Keratinocyte (primary cell): ENCODE measurements at regions not wholly inside any gene's neighbourhood (a gene's known extent, or its start where the extent isn't known, plus 50 kb on each side); places are given as distances from the start of the nearest gene placed in this dataset.

ENCODE experiments used
- DNase-seq: peaks from one replicate; pipeline ENCODE4 v3.0.0-alpha.2; 2011; ENCODE audit warnings: low read depth, missing footprints, low spot score
- FAIRE-seq: peaks from 2 replicates; lab custom pipeline; 2011; peaks lifted over from hg19 to GRCh38; lab: Jason Lieb, UNC
- H2AFZ ChIP-seq: 2 replicates; pipeline ENCODE4 v1.6.0; 2012; ENCODE audit warnings: low read length, control low read depth, inconsistent platforms; ENCODE audit not compliant: control insufficient read depth
- H3K27ac ChIP-seq: 2 replicates; pipeline ENCODE4 v1.5.1; 2011; ENCODE audit warnings: low read length; ENCODE audit not compliant: control insufficient read depth, insufficient read depth
- H3K27me3 ChIP-seq: 3 replicates; pipeline ENCODE4 v1.6.0; 2011; ENCODE audit warnings: low read length; ENCODE audit not compliant: control insufficient read depth, insufficient read depth; ENCODE audit errors: extremely low read depth
- H3K36me3 ChIP-seq, 2 experiments: 2 replicates in 1 of 2; 3 replicates in 1 of 2; pipeline ENCODE4 v1.5.1; 2011; ENCODE audit warnings: low read length in 2 of 2, mild to moderate bottlenecking in 1 of 2; ENCODE audit not compliant: control insufficient read depth in 2 of 2, insufficient read depth in 2 of 2; ENCODE audit errors: extremely low read depth in 1 of 2
- H3K4me1 ChIP-seq: 3 replicates; pipeline ENCODE4 v1.5.1; 2011; ENCODE audit warnings: low read length; ENCODE audit not compliant: control insufficient read depth, insufficient read depth; ENCODE audit errors: extremely low read depth
- H3K4me2 ChIP-seq: 3 replicates; pipeline ENCODE4 v1.6.0; 2011; ENCODE audit warnings: low read depth, low read length; ENCODE audit not compliant: control insufficient read depth, insufficient read depth; ENCODE audit errors: extremely low read depth
- H3K4me3 ChIP-seq, 3 experiments: fragments of 200-600 bp in 1 of 3; sonication (generic) in 1 of 3; 2 replicates in 2 of 3; 3 replicates in 1 of 3; pipeline ENCODE4 v1.5.1; 2011 to 2016; ENCODE audit warnings: low read length in 3 of 3, mild to moderate bottlenecking in 3 of 3, control low read depth in 2 of 3, inconsistent platforms in 1 of 3, low read depth in 1 of 3, mixed read lengths in 1 of 3, mixed run types in 1 of 3, moderate library complexity in 1 of 3; ENCODE audit not compliant: control insufficient read depth in 2 of 3, insufficient read depth in 2 of 3; ENCODE audit errors: extremely low read depth in 1 of 3
- H3K79me2 ChIP-seq: 2 replicates; pipeline ENCODE4 v1.6.0; 2012; ENCODE audit warnings: low read length; ENCODE audit not compliant: control insufficient read depth, insufficient read depth
- H3K9ac ChIP-seq: 3 replicates; pipeline ENCODE4 v1.6.0; 2011; ENCODE audit warnings: low read length; ENCODE audit not compliant: control insufficient read depth, insufficient read depth; ENCODE audit errors: extremely low read depth
- H3K9me1 ChIP-seq: 3 replicates; pipeline ENCODE4 v1.6.0; 2011; ENCODE audit warnings: low read length; ENCODE audit not compliant: control insufficient read depth, insufficient read depth; ENCODE audit errors: extremely low read depth
- H3K9me3 ChIP-seq: 2 replicates; pipeline ENCODE4 v1.5.1; 2012; ENCODE audit warnings: low read depth, low read length; ENCODE audit not compliant: control insufficient read depth
- H4K20me1 ChIP-seq: 3 replicates; pipeline ENCODE4 v1.6.0; 2011; ENCODE audit warnings: low read length; ENCODE audit not compliant: control insufficient read depth, insufficient read depth; ENCODE audit errors: extremely low read depth
- CTCF ChIP-seq, 3 experiments: IDR thresholded peaks in 1 of 3; conservative IDR thresholded peaks in 1 of 3; optimal IDR thresholded peaks in 1 of 3; 2 replicates in 2 of 3; 3 replicates in 1 of 3; pipeline versions ENCODE3 to v1.5.1; 2011; ENCODE audit warnings: low read length in 3 of 3, mild to moderate bottlenecking in 3 of 3, moderate library complexity in 2 of 3, control low read depth in 1 of 3, inconsistent platforms in 1 of 3; ENCODE audit not compliant: insufficient read depth in 2 of 3; ENCODE audit errors: extremely low read depth in 1 of 3
- EZH2 ChIP-seq: IDR thresholded peaks from one replicate; pipeline ENCODE4 v1.6.1; 2012; ENCODE audit warnings: inconsistent platforms, mild to moderate bottlenecking, low read length, moderate library complexity
- dilution Hi-C: fragments of 300-500 bp; cut with MboI; formaldehyde crosslinking; loops from one replicate; pipeline ENCODE4 v1.7.0; 2020; ENCODE audit warnings: low sequenced_read_pairs; ENCODE audit not compliant: extremely low pct_ligation_motif_present

- DNase-seq (no peak), FAIRE-seq (no peak)
- Histone ChIP-seq H3K4me2 (no peak overlapping the region), H3K4me3 (no peak overlapping the region), H3K79me2 (no peaks in the 10 kb centered on the region), H2AFZ (no peak overlapping the region), H3K9me3 (no peaks in the 10 kb centered on the region), H4K20me1 (no peaks in the 10 kb centered on the region), H3K4me1 (no peaks in the 10 kb centered on the region), H3K9ac (no peak overlapping the region), H3K36me3 (no peaks in the 10 kb centered on the region), H3K9me1 (no peaks in the 10 kb centered on the region), H3K27me3 (no peaks in the 10 kb centered on the region), H3K27ac (no peak overlapping the region)
- TF ChIP-seq CTCF (optimal IDR thresholded peaks at IDR 0.05 in 1 of 3, IDR thresholded peaks at IDR 0.05 in 1 of 3, conservative IDR thresholded peaks at IDR 0.05 in 1 of 3; ENCODE audit: extremely low read depth in 1 of 3, insufficient read depth in 2 of 3, low read length in 3 of 3) = no peak
- no peak for TF ChIP-seq EZH2
- dilution Hi-C loops = no loop called here
Measured at GRCh38 chrX:20567108-20567507, 300.4 kb upstream of the RPS6KA3 start.

- H3K27me3 ChIP-seq = no peaks in the 10 kb centered on the region
- dilution Hi-C loops = no loop called here
- H3K9ac ChIP-seq = no peak overlapping the region
- H3K36me3 ChIP-seq = no peaks in the 10 kb centered on the region
- H3K9me1 ChIP-seq = no peaks in the 10 kb centered on the region
- H3K4me2 ChIP-seq = no peak overlapping the region
- DNase-seq (no peak), FAIRE-seq (no peak)
- H2AFZ ChIP-seq = no peak overlapping the region
- no peaks in the 10 kb centered on the region for H3K9me3 ChIP-seq
- no peaks in the 10 kb centered on the region for H4K20me1 ChIP-seq
- TF ChIP-seq CTCF (optimal IDR thresholded peaks at IDR 0.05 in 1 of 3, IDR thresholded peaks at IDR 0.05 in 1 of 3, conservative IDR thresholded peaks at IDR 0.05 in 1 of 3; ENCODE audit: extremely low read depth in 1 of 3, insufficient read depth in 2 of 3, low read length in 3 of 3) = no peak
- no peak for TF ChIP-seq EZH2
- no peaks in the 10 kb centered on the region for H3K79me2 ChIP-seq
- no peaks in the 10 kb centered on the region for H3K4me1 ChIP-seq
- H3K4me3 ChIP-seq = no peak overlapping the region
- no peak overlapping the region for H3K27ac ChIP-seq
Measured at GRCh38 chrX:20547611-20548051, 280.9 kb upstream of the RPS6KA3 start.
